ENCODE measurements at regions not wholly inside any gene's neighbourhood (a gene's known extent, or its start where the extent isn't known, plus 50 kb on each side); places are given as distances from the start of the nearest gene placed in this dataset.

- no peak for DNase-seq (ENCODE audit: extremely low read depth, low read depth, low spot score)
Observed at GRCh38 chr3:152516216-152516615, 247.5 kb downstream of the MBNL1 start.

GRCh38 chr3:152517502-152517901, 248.8 kb downstream of the MBNL1 start:
- no peak for DNase-seq (ENCODE audit: extremely low read depth, low read depth, low spot score)

GRCh38 chr3:152518346-152518745, 249.6 kb downstream of the MBNL1 start:
- DNase-seq (ENCODE audit: extremely low read depth, low read depth, low spot score) = no peak

- DNase-seq (ENCODE audit: extremely low read depth, low read depth, low spot score) = no peak
Observed at GRCh38 chr3:152519376-152519775, 250.6 kb downstream of the MBNL1 start.

GRCh38 chr3:152522036-152522435, 253.3 kb downstream of the MBNL1 start:
- no peak for DNase-seq (ENCODE audit: extremely low read depth, low read depth, low spot score)

GRCh38 chr3:152524198-152525140, 255.7 kb downstream of the MBNL1 start:
- DNase-seq (ENCODE audit: extremely low read depth, low read depth, low spot score) = peak; percentile 55

GRCh38 chr3:152531717-152532116, 263.0 kb downstream of the MBNL1 start:
- no peak for DNase-seq (ENCODE audit: extremely low read depth, low read depth, low spot score)

GRCh38 chr3:152538518-152538917, 269.8 kb downstream of the MBNL1 start:
- no peak for DNase-seq (ENCODE audit: extremely low read depth, low read depth, low spot score)

GRCh38 chr3:152539191-152539764, 270.5 kb downstream of the MBNL1 start:
- no peak for DNase-seq (ENCODE audit: extremely low read depth, low read depth, low spot score)

GRCh38 chr3:152540120-152540519, 271.4 kb downstream of the MBNL1 start:
- no peak for DNase-seq (ENCODE audit: extremely low read depth, low read depth, low spot score)

- no peak for DNase-seq (ENCODE audit: extremely low read depth, low read depth, low spot score)
Observed at GRCh38 chr3:152547153-152547552, 278.4 kb downstream of the MBNL1 start.

GRCh38 chr3:152549263-152549662, 280.5 kb downstream of the MBNL1 start:
- DNase-seq (ENCODE audit: extremely low read depth, low read depth, low spot score) = no peak

- DNase-seq (ENCODE audit: extremely low read depth, low read depth, low spot score) = no peak
Observed at GRCh38 chr3:152550284-152550683, 281.6 kb downstream of the MBNL1 start.

- DNase-seq (ENCODE audit: extremely low read depth, low read depth, low spot score) = no peak
Observed at GRCh38 chr3:152554980-152555379, 280.0 kb upstream of the P2RY1 start.

- no peak for DNase-seq (ENCODE audit: extremely low read depth, low read depth, low spot score)
Observed at GRCh38 chr3:152555666-152556291, 279.2 kb upstream of the P2RY1 start.

- peak; percentile 29 for DNase-seq (ENCODE audit: extremely low read depth, low read depth, low spot score)
Observed at GRCh38 chr3:152556731-152557254, 278.1 kb upstream of the P2RY1 start.

- DNase-seq (ENCODE audit: extremely low read depth, low read depth, low spot score) = no peak
Observed at GRCh38 chr3:152557302-152557999, 277.5 kb upstream of the P2RY1 start.

GRCh38 chr3:152558386-152558785, 276.5 kb upstream of the P2RY1 start:
- DNase-seq (ENCODE audit: extremely low read depth, low read depth, low spot score) = no peak

- no peak for DNase-seq (ENCODE audit: extremely low read depth, low read depth, low spot score)
Observed at GRCh38 chr3:152559246-152559645, 275.7 kb upstream of the P2RY1 start.

- DNase-seq (ENCODE audit: extremely low read depth, low read depth, low spot score) = no peak
Observed at GRCh38 chr3:152564459-152564858, 270.5 kb upstream of the P2RY1 start.
